Midbrain (tissue), 1 donor: ENCODE measurements at regions not wholly inside any gene's neighbourhood (a gene's known extent, or its start where the extent isn't known, plus 50 kb on each side); places are given as distances from the start of the nearest gene placed in this dataset.

Experiments
- DNase-seq: peaks from one replicate; lab custom pipeline; 2025; lab: John Stamatoyannopoulos, UW

GRCh38 chr1:29970747-29971325 lies 734.5 kb downstream of the PTPRU start:
- DNase-seq = no peak

DNA sequence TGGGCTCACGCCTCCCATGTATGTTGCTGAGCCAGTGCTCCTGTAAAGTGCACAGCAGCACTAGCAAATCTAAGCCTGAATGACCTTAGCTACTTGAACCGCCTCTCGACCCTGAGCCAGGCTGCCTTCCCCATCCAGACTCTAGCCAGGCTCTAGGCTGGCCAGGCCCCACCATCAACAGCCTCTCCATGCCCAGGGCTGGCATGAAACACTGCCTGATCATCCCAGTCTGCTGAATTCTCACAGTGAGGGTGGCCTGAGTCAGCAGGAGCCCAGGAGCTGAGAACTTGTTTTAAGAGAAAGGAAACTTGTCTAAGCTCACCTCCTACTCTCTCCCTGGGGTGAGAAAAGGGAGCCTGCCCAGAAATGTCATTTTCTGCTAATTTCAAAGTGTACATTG lies 733.3 kb downstream of the PTPRU start:
- no peak for DNase-seq

DNA sequence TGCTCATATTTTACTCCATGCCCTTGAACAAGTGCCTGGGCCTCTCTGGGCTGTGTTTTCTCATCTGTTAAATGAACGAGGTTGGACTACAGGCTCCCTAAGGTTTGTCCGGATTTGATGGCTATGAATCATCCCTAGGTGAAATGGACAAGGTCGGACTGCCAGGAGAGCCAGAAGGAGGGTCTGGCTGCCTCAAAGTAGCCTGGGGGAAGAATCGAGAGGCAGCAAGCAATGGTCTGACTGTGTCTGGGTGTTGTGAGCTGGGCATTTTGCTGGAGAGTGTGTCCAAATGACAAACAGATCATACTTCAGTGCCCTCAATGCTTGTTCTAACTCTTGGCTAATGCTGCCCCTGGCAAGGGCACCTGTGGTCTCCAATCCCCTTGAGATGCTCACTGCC lies 730.9 kb downstream of the PTPRU start:
- no peak for DNase-seq

DNA sequence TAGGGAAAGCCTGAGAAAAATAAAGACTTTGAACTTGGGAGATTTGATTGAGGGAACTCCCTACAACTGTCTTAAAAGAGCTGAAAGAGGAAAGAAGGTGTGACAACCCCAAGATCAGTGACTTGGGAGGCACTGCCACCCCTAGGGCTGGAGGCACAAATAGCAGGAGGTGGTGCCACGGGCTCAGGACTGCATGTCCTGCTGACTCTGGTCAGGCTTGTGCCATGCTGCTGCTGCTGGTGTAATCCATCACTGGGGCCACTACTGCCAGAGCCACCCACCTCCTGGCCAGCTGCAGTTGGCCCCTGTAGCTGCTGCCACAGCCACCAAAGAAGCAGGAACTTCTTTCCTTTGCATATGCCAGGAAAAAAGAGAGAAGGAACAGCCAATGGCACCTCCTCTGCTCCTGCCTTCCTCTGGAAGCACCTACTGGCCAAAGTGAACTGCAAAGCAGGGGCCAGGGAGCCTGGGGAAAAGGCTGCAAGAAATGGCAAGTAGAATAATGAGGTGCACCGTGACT lies 730.3 kb downstream of the PTPRU start:
- no peak for DNase-seq

- DNase-seq = no peak
Measured at GRCh38 chr1:29964718-29965533, 728.6 kb downstream of the PTPRU start.

DNA sequence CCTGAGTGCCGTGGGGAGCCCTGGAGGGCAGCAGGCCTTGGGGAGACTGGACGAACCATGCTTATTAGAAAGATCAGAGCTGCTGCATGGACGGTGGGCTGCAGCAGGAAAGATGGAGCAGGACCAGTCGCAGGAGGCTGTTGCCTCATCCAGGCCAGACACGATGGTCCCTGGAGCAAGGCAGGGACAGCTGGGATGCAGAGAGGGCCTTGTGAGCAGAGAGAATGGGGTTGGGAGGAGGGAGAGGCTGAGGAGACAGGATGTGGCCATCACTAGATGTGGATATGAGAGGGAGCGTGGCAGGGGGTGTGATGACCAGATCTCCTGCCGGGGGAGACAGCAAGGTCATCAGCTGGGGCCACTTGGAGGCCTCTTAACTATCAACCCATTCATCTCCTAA lies 727.6 kb downstream of the PTPRU start:
- no peak for DNase-seq

GRCh38 chr1:29962831-29963247 lies 726.5 kb downstream of the PTPRU start:
- no peak for DNase-seq

GRCh38 chr1:29962336-29962735 lies 726.0 kb downstream of the PTPRU start:
- DNase-seq = no peak

DNA sequence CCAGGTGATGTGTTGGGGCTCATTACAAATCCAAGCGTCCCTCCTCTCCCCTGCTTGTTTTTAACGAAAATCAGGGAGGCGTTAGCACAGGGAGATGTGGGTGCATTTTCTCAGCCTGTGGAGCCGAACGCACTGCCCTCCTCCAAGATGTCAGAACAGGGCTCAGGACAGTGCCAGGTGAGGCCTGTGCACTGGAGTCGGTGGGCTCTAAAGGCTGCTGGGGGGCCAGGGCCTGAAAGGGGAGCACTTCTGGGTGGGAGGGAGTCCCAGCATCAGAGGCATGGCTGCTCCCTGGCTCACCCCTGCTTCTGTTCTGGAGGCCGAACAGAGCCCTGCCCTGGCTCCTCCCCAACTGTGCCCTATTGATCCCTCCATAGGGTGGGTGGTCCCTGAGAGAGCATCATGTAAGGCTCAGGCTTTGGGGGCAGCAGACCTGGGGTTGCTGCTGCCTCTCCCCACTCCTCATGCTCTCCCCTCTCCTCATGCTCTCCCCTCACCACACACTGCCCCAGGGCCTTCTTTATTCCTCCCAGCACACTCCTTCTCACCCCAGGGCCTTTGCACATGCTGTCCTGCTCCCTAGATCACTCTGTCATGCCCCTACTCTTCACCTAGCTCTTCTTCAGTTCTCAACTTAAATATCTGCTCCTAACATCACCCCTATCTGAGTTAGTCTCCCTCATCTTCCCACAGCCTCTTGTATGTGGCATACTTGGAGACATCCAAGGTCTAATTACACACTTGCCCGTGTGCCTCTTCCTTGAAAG lies 725.2 kb downstream of the PTPRU start:
- no peak for DNase-seq

- DNase-seq = no peak
Measured at GRCh38 chr1:29960876-29961275, 724.6 kb downstream of the PTPRU start.

- no peak for DNase-seq
Measured at GRCh38 chr1:29960156-29960755, 723.9 kb downstream of the PTPRU start.

DNA sequence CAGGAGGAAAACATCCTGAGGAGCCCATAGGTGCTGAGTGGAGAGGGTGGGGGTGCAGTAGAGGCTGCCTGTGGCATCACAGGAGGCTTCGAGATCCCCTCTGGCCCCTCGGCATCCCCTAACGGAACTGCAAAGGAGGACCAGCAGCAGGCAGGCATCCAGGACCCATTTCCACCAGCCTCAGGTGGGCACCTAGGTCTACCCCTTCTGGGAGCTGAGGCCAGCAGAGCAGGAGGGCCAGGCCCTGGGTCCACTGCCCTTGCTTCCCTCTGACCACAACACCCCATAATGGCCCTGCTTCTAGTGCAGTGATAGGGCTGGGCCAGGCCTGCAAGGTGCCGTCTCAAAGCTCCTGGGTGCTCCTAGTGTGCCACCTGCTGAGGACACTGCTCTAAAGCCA lies 723.0 kb downstream of the PTPRU start:
- no peak for DNase-seq

- no peak for DNase-seq
Measured at GRCh38 chr1:29958271-29958670, 721.9 kb downstream of the PTPRU start.

- no peak for DNase-seq
Measured at GRCh38 chr1:29956349-29957030, 720.2 kb downstream of the PTPRU start.

GRCh38 chr1:29954591-29954990 lies 718.3 kb downstream of the PTPRU start:
- no peak for DNase-seq

DNA sequence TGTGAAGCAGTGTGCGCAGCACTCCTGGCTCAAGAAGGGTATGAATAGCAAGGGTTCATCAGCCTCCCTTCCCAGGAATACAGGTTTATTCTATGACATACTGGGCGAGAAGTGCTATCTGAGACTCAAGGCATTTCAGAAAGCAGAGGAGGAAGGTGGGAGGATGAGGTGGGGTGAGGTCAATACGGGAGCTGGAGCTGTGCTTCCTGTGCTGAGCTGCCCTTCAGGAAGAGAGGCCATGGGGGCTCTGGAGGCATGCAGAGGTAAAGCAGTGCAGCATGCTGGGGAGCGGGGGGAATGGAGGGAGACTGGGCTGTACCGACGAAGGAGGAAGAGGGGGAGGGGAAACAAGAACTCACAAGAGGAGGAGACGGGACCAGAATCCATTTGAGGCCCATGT lies 717.6 kb downstream of the PTPRU start:
- DNase-seq = no peak

DNA sequence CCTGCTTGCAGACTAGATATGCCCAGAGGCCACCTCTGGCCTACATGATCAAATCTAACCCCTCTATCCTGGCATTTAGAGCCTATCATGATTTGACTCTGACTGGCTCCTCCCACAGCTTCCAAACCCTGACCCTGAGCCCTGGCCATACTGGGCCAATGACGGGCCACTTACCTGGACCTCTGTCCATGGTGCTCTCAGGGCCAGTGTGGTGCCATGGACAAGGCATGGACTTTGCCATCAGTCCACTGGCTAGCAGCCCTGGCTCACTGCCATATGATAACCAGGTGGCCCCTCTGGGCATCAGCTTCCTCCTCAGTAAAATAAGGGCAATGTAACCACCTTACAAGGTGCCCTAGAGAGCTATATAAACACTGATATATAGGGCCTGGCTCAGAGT lies 713.4 kb downstream of the PTPRU start:
- DNase-seq = no peak

DNA sequence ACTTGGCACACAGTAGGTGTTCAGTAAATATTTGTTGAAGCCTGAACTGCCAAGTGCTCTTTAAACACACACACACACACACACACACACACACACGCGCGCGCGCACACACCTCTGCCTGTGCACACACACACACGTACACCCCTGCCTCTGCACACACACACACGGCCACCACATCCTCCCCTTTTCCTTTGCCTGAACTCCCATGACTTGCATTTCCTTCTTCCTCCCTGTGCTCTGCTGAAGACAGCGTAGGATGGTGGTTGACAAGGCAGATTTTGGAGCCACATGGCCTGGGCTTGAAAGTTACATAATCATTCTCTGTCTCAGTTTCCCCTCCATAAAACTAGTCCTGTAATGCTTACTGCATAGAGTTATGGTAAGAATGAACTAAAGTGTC lies 712.3 kb downstream of the PTPRU start:
- no peak for DNase-seq

GRCh38 chr1:29946057-29946456 lies 709.7 kb downstream of the PTPRU start:
- DNase-seq = no peak

GRCh38 chr1:29945426-29945825 lies 709.1 kb downstream of the PTPRU start:
- DNase-seq = no peak

DNA sequence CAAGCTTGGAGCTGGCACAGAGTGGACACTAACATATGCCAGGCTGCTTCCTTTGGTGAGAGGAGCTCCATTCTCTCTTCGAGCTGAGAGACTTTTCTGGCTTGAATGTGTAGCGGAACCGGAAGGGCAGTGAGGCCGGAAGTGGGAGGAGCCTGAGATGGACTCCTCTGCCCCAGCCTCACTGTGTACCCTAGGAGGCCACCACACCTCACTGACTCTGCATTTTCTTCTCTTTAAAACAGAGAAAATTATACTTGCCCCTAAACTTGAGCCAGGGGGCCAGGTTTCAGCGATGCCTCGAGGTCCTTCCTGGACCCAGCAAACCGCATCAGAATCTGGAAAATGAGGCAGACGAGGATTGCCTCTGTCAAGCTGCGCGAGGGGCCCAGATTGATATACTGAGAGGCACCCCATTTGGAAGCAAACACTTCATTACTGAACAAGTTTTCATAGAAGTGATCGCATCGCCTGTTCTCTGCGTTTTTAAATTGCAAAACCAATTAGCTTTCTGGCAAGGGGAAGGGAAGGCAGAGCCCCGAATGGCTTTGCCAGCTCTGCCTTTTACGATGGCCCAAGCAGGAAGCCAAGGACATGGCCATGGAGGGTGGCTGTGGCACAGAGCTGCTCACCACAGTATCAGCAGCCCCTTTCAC lies 708.1 kb downstream of the PTPRU start:
- no peak for DNase-seq
